Calu3 (cell line): ENCODE measurements at regions not wholly inside any gene's neighbourhood (a gene's known extent, or its start where the extent isn't known, plus 50 kb on each side); places are given as distances from the start of the nearest gene placed in this dataset.

Experiments used
- BruUV-seq: library from RNA; stranded (reverse); fragments of 400-500 nt; replicated peaks from 2 replicates; lab custom pipeline; 2021; lab: Mats Ljungman, UMichigan
- CTCF ChIA-PET: fragments of 300-600 bp; sonication (Branson Sonifier 250); formaldehyde crosslinking; loops from one replicate; lab custom pipeline; 2022; ENCODE audit warnings: antibody characterized with exemption; lab: Charles Lee
- DNase-seq: peaks from one replicate; pipeline ENCODE4 v3.0.0; 2022
- H3K27ac Mint-ChIP-seq: one replicate; pipeline ENCODE4 v1.8.0; 2022; ENCODE audit warnings: mixed read lengths; ENCODE audit not compliant: unreplicated experiment
- H3K27me3 Mint-ChIP-seq: one replicate; pipeline ENCODE4 v1.8.0; 2022; ENCODE audit warnings: mixed read lengths; ENCODE audit not compliant: unreplicated experiment
- H3K36me3 Mint-ChIP-seq: one replicate; pipeline ENCODE4 v1.8.0; 2022; ENCODE audit warnings: mild to moderate bottlenecking, moderate library complexity, mixed read lengths; ENCODE audit not compliant: insufficient read depth, unreplicated experiment
- H3K4me1 Mint-ChIP-seq: one replicate; pipeline ENCODE4 v1.8.0; 2022; ENCODE audit warnings: mild to moderate bottlenecking, low read depth, mixed read lengths; ENCODE audit not compliant: unreplicated experiment
- H3K4me3 Mint-ChIP-seq: one replicate; pipeline ENCODE4 v1.8.0; 2022; ENCODE audit warnings: mild to moderate bottlenecking, low read depth, moderate library complexity, mixed read lengths; ENCODE audit not compliant: unreplicated experiment
- H3K9me3 Mint-ChIP-seq: one replicate; pipeline ENCODE4 v1.8.0; 2022; ENCODE audit warnings: low read depth, mixed read lengths; ENCODE audit not compliant: unreplicated experiment
- intact Hi-C: fragments of 100-400 bp; cut with micrococcal nuclease; formaldehyde crosslinking; loops from one replicate; pipeline ENCODE4 v1.10.0; 2022; ENCODE audit not compliant: unreplicated experiment
- TF ChIP-seq, protein P1 (sequence below): fragments of 200-600 bp; IDR thresholded peaks from one replicate; pipeline ENCODE4 v1.8.0; 2022; ENCODE audit warnings: antibody characterized with exemption; ENCODE audit not compliant: unreplicated experiment

DNA sequence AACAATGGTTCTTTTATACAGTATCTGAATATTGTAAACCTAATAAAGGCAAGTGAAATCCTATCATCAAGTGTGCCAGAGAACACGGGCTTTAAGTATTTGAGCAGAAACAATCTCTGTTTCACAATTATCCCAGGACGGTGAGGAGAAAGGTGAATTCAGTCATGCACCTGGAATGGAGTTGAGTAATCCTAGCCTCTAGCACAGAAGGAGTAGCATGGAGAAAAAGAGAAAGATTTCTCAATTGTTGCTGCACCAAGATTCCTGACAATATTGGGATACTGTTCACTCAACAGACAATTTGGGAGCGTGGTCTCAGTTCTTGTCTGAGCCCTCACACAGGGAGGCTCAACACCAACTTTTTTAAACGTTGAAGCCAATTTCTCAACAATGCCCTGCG is 510.6 kb downstream of the SOX11 start:
- no peak for DNase-seq
- H3K9me3 Mint-ChIP-seq = peaks cover 5% of the 10 kb centered on the region
- BruUV-seq = no TSS peak
- TF ChIP-seq, protein P1, sequence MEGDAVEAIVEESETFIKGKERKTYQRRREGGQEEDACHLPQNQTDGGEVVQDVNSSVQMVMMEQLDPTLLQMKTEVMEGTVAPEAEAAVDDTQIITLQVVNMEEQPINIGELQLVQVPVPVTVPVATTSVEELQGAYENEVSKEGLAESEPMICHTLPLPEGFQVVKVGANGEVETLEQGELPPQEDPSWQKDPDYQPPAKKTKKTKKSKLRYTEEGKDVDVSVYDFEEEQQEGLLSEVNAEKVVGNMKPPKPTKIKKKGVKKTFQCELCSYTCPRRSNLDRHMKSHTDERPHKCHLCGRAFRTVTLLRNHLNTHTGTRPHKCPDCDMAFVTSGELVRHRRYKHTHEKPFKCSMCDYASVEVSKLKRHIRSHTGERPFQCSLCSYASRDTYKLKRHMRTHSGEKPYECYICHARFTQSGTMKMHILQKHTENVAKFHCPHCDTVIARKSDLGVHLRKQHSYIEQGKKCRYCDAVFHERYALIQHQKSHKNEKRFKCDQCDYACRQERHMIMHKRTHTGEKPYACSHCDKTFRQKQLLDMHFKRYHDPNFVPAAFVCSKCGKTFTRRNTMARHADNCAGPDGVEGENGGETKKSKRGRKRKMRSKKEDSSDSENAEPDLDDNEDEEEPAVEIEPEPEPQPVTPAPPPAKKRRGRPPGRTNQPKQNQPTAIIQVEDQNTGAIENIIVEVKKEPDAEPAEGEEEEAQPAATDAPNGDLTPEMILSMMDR = no peak
- no peaks in the 10 kb centered on the region for H3K27me3 Mint-ChIP-seq
- CTCF ChIA-PET = no interaction called here
- peaks cover 5% of the 10 kb centered on the region for H3K36me3 Mint-ChIP-seq
- peak overlapping the region; percentile 42 for H3K27ac Mint-ChIP-seq
- H3K4me3 Mint-ChIP-seq = peak overlapping the region; percentile 57
- intact Hi-C loops = loop anchor here (5.0 to 10.0 kb wide), 2 partner anchors 100 to 128 kb away; no protein-coding TSS in a partner anchor
- peaks cover 38% of the 10 kb centered on the region for H3K4me1 Mint-ChIP-seq

DNA sequence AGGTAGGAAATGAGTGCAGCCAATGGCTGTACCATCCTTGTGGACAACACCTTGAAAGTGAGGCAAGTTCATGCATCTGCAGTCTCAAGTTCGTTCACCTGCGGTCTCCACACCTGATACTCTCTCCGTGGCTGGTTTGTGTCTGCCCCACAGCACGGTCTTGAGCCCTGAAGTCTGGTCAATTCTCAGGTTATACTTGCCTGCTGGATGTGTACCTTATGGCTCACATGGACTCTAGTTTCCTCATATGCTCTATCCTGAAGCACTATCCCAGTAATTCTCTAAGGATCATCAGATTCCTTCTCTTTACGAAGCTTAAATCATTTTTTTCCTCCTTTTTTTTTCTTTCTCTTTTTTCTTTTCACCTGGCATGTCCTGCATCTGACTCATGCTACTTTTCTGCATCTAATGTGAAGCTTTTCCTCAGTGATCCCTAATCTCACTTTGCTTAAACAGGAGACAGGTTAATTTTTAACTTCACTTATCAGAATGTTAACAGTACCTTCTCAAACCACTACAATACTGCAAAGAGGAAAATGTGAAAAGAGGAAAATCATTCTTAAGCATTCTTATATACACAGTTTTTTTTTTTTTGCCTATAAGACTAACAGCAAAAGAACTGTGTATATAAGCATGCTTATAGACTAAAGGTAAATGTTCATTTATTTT is 511.2 kb downstream of the SOX11 start:
- peaks cover 36% of the 10 kb centered on the region for H3K4me1 Mint-ChIP-seq
- CTCF ChIA-PET = interaction anchor here (0.7 kb wide), 1 partner anchor 222 kb away, joined by 3 read pairs; no protein-coding TSS in a partner anchor
- no TSS peak for BruUV-seq
- DNase-seq = no peak
- H3K27me3 Mint-ChIP-seq = no peaks in the 10 kb centered on the region
- H3K27ac Mint-ChIP-seq = peak overlapping the region; percentile 66
- intact Hi-C loops = loop anchor here (5.0 to 10.0 kb wide), 2 partner anchors 101 to 129 kb away; no protein-coding TSS in a partner anchor
- peaks cover 2% of the 10 kb centered on the region for H3K9me3 Mint-ChIP-seq
- H3K4me3 Mint-ChIP-seq = peak overlapping the region; percentile 57
- peaks cover 5% of the 10 kb centered on the region for H3K36me3 Mint-ChIP-seq
- TF ChIP-seq, protein P1 = no peak

DNA sequence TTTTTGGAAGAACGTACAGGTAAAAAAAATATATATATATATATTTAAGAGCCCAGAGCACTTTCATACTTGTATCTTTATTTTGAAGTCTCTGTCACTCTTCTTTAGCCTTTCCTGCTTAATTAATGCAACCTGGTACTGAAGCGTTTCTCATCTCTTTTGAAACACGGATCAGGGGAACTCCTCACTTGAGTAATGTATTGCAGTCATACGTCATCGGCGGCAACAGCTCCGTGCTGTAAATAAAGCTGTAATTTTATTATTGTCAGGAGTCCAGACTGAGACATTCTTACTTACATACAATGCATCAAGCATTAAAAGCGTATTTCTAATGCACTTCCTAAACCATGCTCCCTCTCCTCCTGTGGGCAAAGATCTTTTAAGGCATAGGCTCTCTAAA is 514.7 kb downstream of the SOX11 start:
- DNase-seq = no peak
- Mint-ChIP-seq H3K27ac (no peak overlapping the region), H3K4me3 (no peak overlapping the region), H3K9me3 (peaks cover 2% of the 10 kb centered on the region), H3K4me1 (peaks cover 29% of the 10 kb centered on the region), H3K27me3 (no peaks in the 10 kb centered on the region), H3K36me3 (peaks cover 5% of the 10 kb centered on the region)
- TF ChIP-seq, protein P1 = no peak
- CTCF ChIA-PET = no interaction called here
- no TSS peak for BruUV-seq
- intact Hi-C loops = loop anchor here (10.0 kb wide), 1 partner anchor 132 kb away; no protein-coding TSS in a partner anchor

DNA sequence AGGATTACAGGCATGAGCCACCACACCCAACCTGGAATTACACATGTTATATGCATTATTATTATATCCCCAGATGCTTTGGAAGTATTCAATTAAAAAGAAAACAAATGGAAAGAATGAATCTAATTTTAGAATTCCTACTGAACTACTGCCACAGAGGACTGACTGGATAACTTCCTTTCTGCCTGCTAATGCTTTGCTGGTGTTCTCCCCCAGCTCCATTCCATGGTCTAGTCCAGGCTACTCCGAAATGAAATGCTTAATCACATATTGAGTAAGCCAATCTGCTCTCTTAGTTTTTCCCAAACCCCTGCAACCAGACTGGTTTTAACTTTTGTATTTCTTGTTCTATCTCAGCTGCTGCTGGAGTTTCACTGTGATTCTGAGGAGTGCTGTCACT is 519.1 kb downstream of the SOX11 start:
- Mint-ChIP-seq H3K27me3 (no peaks in the 10 kb centered on the region), H3K9me3 (peaks cover 2% of the 10 kb centered on the region), H3K36me3 (no peaks in the 10 kb centered on the region), H3K4me1 (no peaks in the 10 kb centered on the region), H3K4me3 (no peak overlapping the region), H3K27ac (no peak overlapping the region)
- CTCF ChIA-PET = no interaction called here
- BruUV-seq = no TSS peak
- DNase-seq = no peak
- TF ChIP-seq, protein P1 = no peak
- intact Hi-C loops = no loop called here
